Chondrocyte (in vitro differentiated cells): ENCODE measurements at regions not wholly inside any gene's neighbourhood (a gene's known extent, or its start where the extent isn't known, plus 50 kb on each side); places are given as distances from the start of the nearest gene placed in this dataset.
"Not testable (repeated sequence)": the region's sequence is repeated elsewhere in the genome, so short reads cannot be mapped to it uniquely, and the experiment has no call there.

ENCODE experiments used
- DNase-seq: peaks from one replicate; pipeline ENCODE4 v3.0.0; 2021; ENCODE audit warnings: mixed read lengths, low spot score
- H3K27ac Mint-ChIP-seq: one replicate; pipeline ENCODE4 v1.8.0; 2021; ENCODE audit warnings: mild to moderate bottlenecking, moderate library complexity, mixed read lengths; ENCODE audit not compliant: unreplicated experiment
- H3K27me3 Mint-ChIP-seq: 2 replicates; pipeline ENCODE4 v1.8.0; 2021; ENCODE audit warnings: low read depth, mixed read lengths
- H3K36me3 Mint-ChIP-seq: 2 replicates; pipeline ENCODE4 v1.8.0; 2021; ENCODE audit warnings: low read depth, mixed read lengths
- H3K4me1 Mint-ChIP-seq: 2 replicates; pipeline ENCODE4 v1.8.0; 2021; ENCODE audit warnings: low read depth, mild to moderate bottlenecking, mixed read lengths
- H3K4me3 Mint-ChIP-seq: one replicate; pipeline ENCODE4 v1.8.0; 2021; ENCODE audit warnings: mild to moderate bottlenecking, moderate library complexity, mixed read lengths; ENCODE audit not compliant: unreplicated experiment
- H3K9me3 Mint-ChIP-seq: 2 replicates; pipeline ENCODE4 v1.8.0; 2021; ENCODE audit warnings: low read depth, mixed read lengths
- CTCF ChIP-seq: fragments of 200-600 bp; sonication (generic); IDR thresholded peaks from 2 replicates; pipeline ENCODE4 v1.5.0; 2021; ENCODE audit warnings: antibody characterized with exemption, mild to moderate bottlenecking, moderate library complexity

- TF ChIP-seq CTCF: no peak
- Mint-ChIP-seq H3K27me3 (no peaks in the 10 kb centered on the region), H3K9me3 (no peaks in the 10 kb centered on the region), H3K4me3 (no peak overlapping the region), H3K36me3 (no peaks in the 10 kb centered on the region), H3K27ac (no peak overlapping the region), H3K4me1 (peaks cover 5% of the 10 kb centered on the region)
- DNase-seq: no peak
Measured at GRCh38 chr3:20637729-20638128, 451.7 kb upstream of the SGO1 start.

DNA sequence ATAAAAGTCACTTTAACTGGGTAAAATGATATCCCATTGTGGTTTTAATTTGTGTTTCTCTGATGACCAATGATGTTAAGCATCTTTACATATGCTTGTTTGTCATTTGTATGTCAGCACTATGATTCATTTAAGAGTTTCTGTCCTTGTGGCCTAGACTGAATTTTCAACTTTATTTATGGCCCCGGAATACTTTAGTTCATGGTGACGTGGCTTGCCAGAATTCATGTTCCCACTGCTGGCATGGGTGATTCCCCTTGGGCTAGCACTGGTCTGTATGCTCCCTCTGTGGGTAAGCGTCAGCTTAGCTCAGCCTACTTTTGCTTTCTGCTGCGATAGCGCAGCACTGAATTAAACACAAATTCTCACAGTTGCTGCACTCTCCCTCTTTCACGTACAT lies 436.3 kb upstream of the SGO1 start:
- TF ChIP-seq CTCF: no peak

DNA sequence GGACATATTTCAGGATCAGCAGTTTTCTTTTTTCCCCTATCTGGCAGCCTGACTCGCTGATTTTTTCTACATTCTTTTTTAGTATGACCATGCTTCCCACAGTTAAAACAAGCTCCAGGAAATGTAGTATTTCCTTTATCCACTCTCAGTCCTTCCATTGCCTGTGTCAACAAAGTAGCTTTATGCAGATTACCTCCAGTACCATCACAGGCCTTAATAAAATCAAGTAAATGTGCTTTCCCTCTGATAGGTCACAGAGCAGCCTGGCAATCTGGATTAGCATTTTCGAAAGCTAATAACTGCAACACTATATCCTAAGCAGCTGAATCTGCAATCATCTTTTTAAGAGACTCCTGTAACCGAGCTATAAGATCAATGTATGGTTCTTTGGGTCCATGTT lies 432.6 kb upstream of the SGO1 start:
- H3K4me3 Mint-ChIP-seq, H3K27me3 Mint-ChIP-seq, H3K4me1 Mint-ChIP-seq, DNase-seq, H3K36me3 Mint-ChIP-seq, H3K27ac Mint-ChIP-seq: not testable (repeated sequence)
- H3K9me3 Mint-ChIP-seq: peaks cover 26% of the 10 kb centered on the region

More for the DNA sequence above, 436.3 kb upstream of the SGO1 start:
- Mint-ChIP-seq H3K4me3 (no peak overlapping the region), H3K9me3 (peaks cover 11% of the 10 kb centered on the region), H3K4me1 (peaks cover 7% of the 10 kb centered on the region), H3K27me3 (no peaks in the 10 kb centered on the region), H3K36me3 (no peaks in the 10 kb centered on the region), H3K27ac (no peak overlapping the region)
- no peak for DNase-seq

DNA sequence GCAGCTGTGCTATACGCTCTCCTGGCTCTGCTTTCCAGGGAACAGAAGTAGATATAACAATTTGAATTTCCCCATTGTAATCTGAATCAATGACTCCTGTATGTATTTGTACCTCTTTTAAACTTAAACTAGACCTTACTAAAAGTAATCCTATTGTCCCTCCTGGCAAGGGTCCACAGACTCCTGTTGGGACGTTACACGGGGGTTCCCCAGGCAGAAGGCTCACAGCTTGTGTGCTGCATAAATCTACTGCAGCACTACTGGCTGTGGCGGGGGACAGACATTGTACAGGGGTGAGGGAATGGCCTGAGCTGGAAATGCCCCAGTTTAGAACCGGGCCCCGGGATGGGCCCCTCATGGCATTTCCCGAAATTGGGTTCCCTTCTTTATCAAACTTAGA lies 432.2 kb upstream of the SGO1 start:
- H3K27me3 Mint-ChIP-seq, DNase-seq, H3K36me3 Mint-ChIP-seq, H3K27ac Mint-ChIP-seq, H3K4me1 Mint-ChIP-seq, H3K4me3 Mint-ChIP-seq: not testable (repeated sequence)
- H3K9me3 Mint-ChIP-seq: peaks cover 29% of the 10 kb centered on the region

- H3K4me1 Mint-ChIP-seq, H3K27ac Mint-ChIP-seq, DNase-seq, H3K36me3 Mint-ChIP-seq, H3K4me3 Mint-ChIP-seq, H3K27me3 Mint-ChIP-seq: not testable (repeated sequence)
- peaks cover 46% of the 10 kb centered on the region for H3K9me3 Mint-ChIP-seq
Measured at GRCh38 chr3:20615982-20616381, 430.0 kb upstream of the SGO1 start.

DNA sequence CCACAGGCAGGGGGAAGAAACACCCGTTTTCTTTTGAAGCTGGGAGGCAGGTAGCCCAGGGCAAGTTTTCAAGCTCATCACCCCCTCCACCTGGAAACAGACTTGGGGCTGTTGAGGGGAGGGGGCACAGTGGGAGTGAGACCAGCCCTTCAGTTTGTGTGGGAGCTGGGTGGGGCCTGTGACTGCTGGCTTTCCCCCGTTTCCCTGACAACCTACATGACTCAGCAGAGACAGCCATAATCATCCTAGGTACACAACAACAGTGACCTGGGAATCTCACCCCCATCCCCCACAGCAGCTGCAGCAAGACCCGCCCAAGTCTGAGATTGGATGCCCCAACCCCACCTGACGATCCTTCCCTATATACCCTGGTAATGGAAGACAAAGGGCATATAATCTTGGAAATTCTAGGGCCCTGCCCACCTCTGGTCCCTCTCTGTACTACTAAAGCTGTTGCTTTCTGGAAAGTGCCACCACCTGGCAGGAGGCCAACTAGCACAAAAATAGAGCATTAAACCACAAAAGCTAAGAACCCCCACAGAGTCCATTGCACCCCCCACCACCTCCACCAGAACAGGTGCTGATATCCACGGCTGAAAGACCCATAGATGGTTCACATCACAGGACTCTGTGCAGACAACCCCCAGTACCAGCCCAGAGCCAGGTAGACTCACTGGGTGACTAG lies 422.2 kb upstream of the SGO1 start:
- peaks cover 35% of the 10 kb centered on the region for H3K9me3 Mint-ChIP-seq
- no peak for DNase-seq
- no peaks in the 10 kb centered on the region for H3K27me3 Mint-ChIP-seq
- no peak overlapping the region for H3K27ac Mint-ChIP-seq
- H3K36me3 Mint-ChIP-seq: peaks cover 3% of the 10 kb centered on the region
- no peaks in the 10 kb centered on the region for H3K4me1 Mint-ChIP-seq
- no peak for TF ChIP-seq CTCF
- H3K4me3 Mint-ChIP-seq: no peak overlapping the region

DNA sequence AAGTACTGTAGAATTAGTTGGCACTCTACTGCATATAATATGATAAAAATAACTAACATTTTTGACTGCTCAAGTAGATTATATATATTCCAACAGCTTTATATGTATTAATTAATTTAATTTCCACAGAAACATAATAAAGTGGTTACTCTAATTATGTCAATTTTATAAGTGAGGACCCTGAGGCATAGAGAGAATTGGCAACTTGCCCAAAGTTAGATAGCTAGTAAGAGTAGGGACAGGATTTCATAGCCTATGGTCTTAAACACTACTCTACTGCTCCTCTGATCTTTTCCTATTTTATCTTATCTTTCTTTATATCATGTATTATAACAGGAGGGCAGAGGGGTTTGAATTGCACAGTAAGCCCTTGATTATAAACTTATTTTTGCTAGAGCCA lies 418.7 kb upstream of the SGO1 start:
- H3K27me3 Mint-ChIP-seq: no peaks in the 10 kb centered on the region
- H3K27ac Mint-ChIP-seq: no peak overlapping the region
- TF ChIP-seq CTCF: no peak
- no peaks in the 10 kb centered on the region for H3K4me1 Mint-ChIP-seq
- no peak overlapping the region for H3K4me3 Mint-ChIP-seq
- peaks cover 7% of the 10 kb centered on the region for H3K9me3 Mint-ChIP-seq
- no peaks in the 10 kb centered on the region for H3K36me3 Mint-ChIP-seq
- DNase-seq: no peak
